OCI-LY7 (cell line): ENCODE measurements at regions not wholly inside any gene's neighbourhood (a gene's known extent, or its start where the extent isn't known, plus 50 kb on each side); places are given as distances from the start of the nearest gene placed in this dataset.

Experiments used
- BruUV-seq: library from RNA; stranded (reverse); fragments of 400-500 nt; replicated peaks from 2 replicates; lab custom pipeline; 2021; lab: Mats Ljungman, UMichigan
- CTCF ChIA-PET: fragments of 300-600 bp; sonication (Branson Sonifier 250); formaldehyde crosslinking; loops from one replicate; lab custom pipeline; 2022; ENCODE audit warnings: antibody characterized with exemption; ENCODE audit not compliant: unreplicated experiment; lab: Charles Lee
- POLR2A ChIA-PET: fragments of 300-600 bp; sonication (Branson Sonifier 250); formaldehyde crosslinking; loops from one replicate; lab custom pipeline; 2022; ENCODE audit warnings: antibody characterized with exemption; lab: Charles Lee
- DNase-seq: peaks from one replicate; pipeline ENCODE4 v3.0.0-alpha.2; 2015; ENCODE audit warnings: low spot score
- H2AFZ ChIP-seq: fragments of 200-600 bp; sonication (generic), shearing (Covaris generic); 2 replicates; pipeline ENCODE4 v1.6.1; 2014; ENCODE audit warnings: mild to moderate bottlenecking, antibody characterized with exemption, low read length, moderate library complexity
- H3K27ac ChIP-seq: fragments of 200-600 bp; sonication (generic); 2 replicates; pipeline ENCODE4 v1.5.1; 2014; ENCODE audit warnings: mixed run types, low read depth, mild to moderate bottlenecking, moderate library complexity, low read length, inconsistent platforms; ENCODE audit not compliant: poor library complexity, severe bottlenecking
- H3K36me3 ChIP-seq: fragments of 200-600 bp; sonication (generic); 2 replicates; pipeline ENCODE4 v1.6.1; 2014; ENCODE audit warnings: mild to moderate bottlenecking, antibody characterized with exemption, low read length, moderate library complexity, mixed read lengths; ENCODE audit not compliant: insufficient read depth
- H3K4me1 ChIP-seq: fragments of 200-600 bp; sonication (generic); 2 replicates; pipeline ENCODE4 v1.5.1; 2014; ENCODE audit warnings: mild to moderate bottlenecking, low read length; ENCODE audit not compliant: insufficient read depth, poor library complexity, severe bottlenecking
- H3K4me2 ChIP-seq: fragments of 200-600 bp; sonication (generic); 2 replicates; pipeline ENCODE4 v1.6.1; 2014; ENCODE audit warnings: mild to moderate bottlenecking, low read length
- H3K4me3 ChIP-seq: fragments of 200-600 bp; sonication (generic); 2 replicates; pipeline ENCODE4 v1.5.1; 2014; ENCODE audit warnings: mild to moderate bottlenecking, low read depth, low read length; ENCODE audit not compliant: poor library complexity, severe bottlenecking
- H3K79me2 ChIP-seq: fragments of 200-600 bp; sonication (generic); 2 replicates; pipeline ENCODE4 v1.6.1; 2016; ENCODE audit warnings: low read depth, mild to moderate bottlenecking, low read length, moderate library complexity, mixed read lengths; ENCODE audit not compliant: insufficient read depth
- H3K9me2 ChIP-seq: fragments of 200-600 bp; sonication (generic); 2 replicates; pipeline ENCODE4 v1.6.1; 2016; ENCODE audit warnings: mild to moderate bottlenecking, low read length, mixed read lengths; ENCODE audit not compliant: insufficient read depth
- H3K9me3 ChIP-seq: fragments of 200-600 bp; sonication (generic); 2 replicates; pipeline ENCODE4 v1.6.1; 2014; ENCODE audit warnings: mild to moderate bottlenecking, mixed run types, low read length, mixed read lengths
- H4K20me1 ChIP-seq: fragments of 200-600 bp; sonication (generic); 2 replicates; pipeline ENCODE4 v1.6.1; 2014; ENCODE audit warnings: mild to moderate bottlenecking, antibody characterized with exemption, low read length, moderate library complexity, mixed read lengths; ENCODE audit not compliant: insufficient read depth
- EZH2phosphoT487 ChIP-seq: fragments of 200-600 bp; sonication (generic); IDR thresholded peaks from 2 replicates; pipeline ENCODE4 v1.6.1; 2018; ENCODE audit warnings: low read depth, borderline replicate concordance, mild to moderate bottlenecking, mixed run types, antibody characterized with exemption, low read length, moderate library complexity, mixed read lengths
- intact Hi-C: fragments of 100-400 bp; cut with micrococcal nuclease; formaldehyde crosslinking; loops from one replicate; pipeline ENCODE4 v1.10.0; 2022; ENCODE audit not compliant: unreplicated experiment
- TF ChIP-seq, protein P1 (sequence below): fragments of 200-600 bp; sonication (generic); conservative IDR thresholded peaks from 2 replicates; pipeline ENCODE4 v1.5.1; 2014; ENCODE audit warnings: mild to moderate bottlenecking, antibody characterized with exemption, low read length, moderate library complexity, mixed read lengths

DNA sequence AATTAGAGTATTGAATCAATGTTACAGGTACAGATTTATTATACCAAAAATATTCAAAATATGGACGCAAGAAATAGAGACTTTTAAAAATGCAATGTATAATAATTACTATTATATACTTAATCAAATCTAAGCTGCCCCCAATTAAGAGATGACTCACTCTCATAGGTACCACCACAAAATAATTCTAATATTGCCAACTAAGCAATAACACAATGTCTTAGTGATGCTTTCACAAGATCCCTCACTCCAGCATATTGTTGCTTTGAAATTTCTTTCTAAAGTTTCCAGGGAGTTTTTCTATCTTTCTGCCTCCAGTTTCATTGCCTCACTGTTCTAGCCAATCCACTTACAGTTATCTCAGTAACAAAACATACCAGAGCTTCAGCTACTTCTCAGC, 270.0 kb upstream of the PABPC4L start:
- Histone ChIP-seq H3K79me2 (no peaks in the 10 kb centered on the region), H3K27ac (no peak overlapping the region), H3K9me3 (no peaks in the 10 kb centered on the region), H2AFZ (no peak overlapping the region), H3K36me3 (no peaks in the 10 kb centered on the region), H3K4me2 (no peak overlapping the region), H3K4me3 (no peak overlapping the region), H3K4me1 (no peaks in the 10 kb centered on the region), H3K9me2 (no peaks in the 10 kb centered on the region), H4K20me1 (no peaks in the 10 kb centered on the region)
- no peak for TF ChIP-seq EZH2phosphoT487
- TF ChIP-seq, protein P1, sequence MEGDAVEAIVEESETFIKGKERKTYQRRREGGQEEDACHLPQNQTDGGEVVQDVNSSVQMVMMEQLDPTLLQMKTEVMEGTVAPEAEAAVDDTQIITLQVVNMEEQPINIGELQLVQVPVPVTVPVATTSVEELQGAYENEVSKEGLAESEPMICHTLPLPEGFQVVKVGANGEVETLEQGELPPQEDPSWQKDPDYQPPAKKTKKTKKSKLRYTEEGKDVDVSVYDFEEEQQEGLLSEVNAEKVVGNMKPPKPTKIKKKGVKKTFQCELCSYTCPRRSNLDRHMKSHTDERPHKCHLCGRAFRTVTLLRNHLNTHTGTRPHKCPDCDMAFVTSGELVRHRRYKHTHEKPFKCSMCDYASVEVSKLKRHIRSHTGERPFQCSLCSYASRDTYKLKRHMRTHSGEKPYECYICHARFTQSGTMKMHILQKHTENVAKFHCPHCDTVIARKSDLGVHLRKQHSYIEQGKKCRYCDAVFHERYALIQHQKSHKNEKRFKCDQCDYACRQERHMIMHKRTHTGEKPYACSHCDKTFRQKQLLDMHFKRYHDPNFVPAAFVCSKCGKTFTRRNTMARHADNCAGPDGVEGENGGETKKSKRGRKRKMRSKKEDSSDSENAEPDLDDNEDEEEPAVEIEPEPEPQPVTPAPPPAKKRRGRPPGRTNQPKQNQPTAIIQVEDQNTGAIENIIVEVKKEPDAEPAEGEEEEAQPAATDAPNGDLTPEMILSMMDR: no peak
- intact Hi-C loops: no loop called here
- POLR2A ChIA-PET: no interaction called here
- CTCF ChIA-PET: no interaction called here
- BruUV-seq: no TSS peak
- no peak for DNase-seq

DNA sequence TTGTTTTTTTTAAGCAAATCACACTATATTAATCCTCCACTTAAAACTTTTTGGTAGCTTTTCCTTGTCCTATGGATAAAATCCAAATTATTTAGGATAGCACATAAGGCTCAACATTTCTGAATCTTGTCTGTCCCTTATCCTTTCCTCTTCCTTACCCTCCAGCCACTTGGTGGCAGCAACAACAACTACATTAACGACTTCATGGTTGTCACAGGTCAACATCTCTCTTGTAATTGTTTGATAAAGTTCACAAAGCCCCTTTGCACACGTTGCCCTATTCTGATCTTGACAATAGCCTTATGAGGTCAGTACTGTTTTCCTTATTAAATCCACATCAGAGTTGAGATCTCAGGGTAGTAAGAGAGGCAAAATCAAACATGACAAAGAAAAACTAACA, 269.0 kb upstream of the PABPC4L start:
- Histone ChIP-seq H3K9me2 (no peaks in the 10 kb centered on the region), H3K27ac (no peak overlapping the region), H4K20me1 (no peaks in the 10 kb centered on the region), H3K36me3 (no peaks in the 10 kb centered on the region), H3K4me3 (no peak overlapping the region), H3K9me3 (no peaks in the 10 kb centered on the region), H3K4me2 (no peak overlapping the region), H3K79me2 (no peaks in the 10 kb centered on the region), H2AFZ (no peak overlapping the region), H3K4me1 (no peaks in the 10 kb centered on the region)
- intact Hi-C loops: no loop called here
- no TSS peak for BruUV-seq
- TF ChIP-seq, protein P1: peak; percentile 52
- no peak for TF ChIP-seq EZH2phosphoT487
- ChIA-PET POLR2A (no interaction called here), CTCF (no interaction called here)
- DNase-seq: no peak

DNA sequence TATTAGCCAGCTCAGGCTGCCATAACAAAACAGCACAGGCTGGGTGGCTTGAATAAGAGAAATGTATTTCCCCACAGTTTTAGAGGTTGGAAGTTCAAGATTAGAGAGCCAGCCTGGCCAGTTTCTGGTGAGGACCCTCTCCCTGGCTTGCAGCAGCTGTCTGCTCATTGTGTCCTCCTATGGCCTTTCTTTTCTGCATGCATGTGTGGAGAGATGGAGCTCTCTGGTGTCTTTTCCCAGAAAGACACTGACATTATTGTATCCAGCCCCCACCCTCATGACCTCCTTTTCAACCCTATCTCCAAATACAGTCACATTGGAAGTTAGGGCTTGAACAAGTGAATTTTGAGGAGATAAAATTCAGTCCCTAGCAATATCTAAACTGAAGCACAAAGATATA, 263.8 kb upstream of the PABPC4L start:
- ChIA-PET CTCF (no interaction called here), POLR2A (no interaction called here)
- no peak overlapping the region for H2AFZ ChIP-seq
- TF ChIP-seq, protein P1: no peak
- TF ChIP-seq EZH2phosphoT487: no peak
- H4K20me1 ChIP-seq: no peaks in the 10 kb centered on the region
- no peak overlapping the region for H3K4me3 ChIP-seq
- H3K79me2 ChIP-seq: no peaks in the 10 kb centered on the region
- no peaks in the 10 kb centered on the region for H3K9me2 ChIP-seq
- H3K36me3 ChIP-seq: no peaks in the 10 kb centered on the region
- H3K4me1 ChIP-seq: no peaks in the 10 kb centered on the region
- H3K27ac ChIP-seq: no peak overlapping the region
- H3K4me2 ChIP-seq: no peak overlapping the region
- BruUV-seq: no TSS peak
- DNase-seq: no peak
- H3K9me3 ChIP-seq: no peaks in the 10 kb centered on the region
- intact Hi-C loops: no loop called here
